WERI-Rb-1 (cell line): ENCODE measurements at regions not wholly inside any gene's neighbourhood (a gene's known extent, or its start where the extent isn't known, plus 50 kb on each side); places are given as distances from the start of the nearest gene placed in this dataset.

Source experiments
- DNase-seq: peaks from one replicate; pipeline ENCODE4 v3.0.0-alpha.2; 2020
- H3K27ac ChIP-seq: fragments of 250-450 bp; sonication (Bioruptor Pico); 2 replicates; pipeline ENCODE4 v1.5.1; 2020; ENCODE audit warnings: mild to moderate bottlenecking, moderate library complexity
- H3K27me3 ChIP-seq: fragments of 250-450 bp; sonication (Bioruptor Pico); 2 replicates; pipeline ENCODE4 v1.5.1; 2021; ENCODE audit warnings: mild to moderate bottlenecking, low read depth, moderate library complexity; ENCODE audit not compliant: insufficient read depth, severe bottlenecking
- H3K36me3 ChIP-seq: fragments of 250-450 bp; sonication (Bioruptor Pico); 2 replicates; pipeline ENCODE4 v1.5.1; 2020; ENCODE audit warnings: mild to moderate bottlenecking, moderate library complexity
- H3K4me3 ChIP-seq: 2 replicates; pipeline ENCODE4 v1.5.1; 2011; ENCODE audit warnings: low read depth, mild to moderate bottlenecking, control low read depth, low read length
- H3K9me3 ChIP-seq: fragments of 250-450 bp; sonication (Bioruptor Pico); 2 replicates; pipeline ENCODE4 v1.5.1; 2021; ENCODE audit warnings: mild to moderate bottlenecking, moderate library complexity; ENCODE audit not compliant: severe bottlenecking
- CTCF ChIP-seq: IDR thresholded peaks from 2 replicates; pipeline ENCODE4 v1.5.1; 2011; ENCODE audit warnings: low read depth, mild to moderate bottlenecking, control low read depth, inconsistent platforms, low read length

DNA sequence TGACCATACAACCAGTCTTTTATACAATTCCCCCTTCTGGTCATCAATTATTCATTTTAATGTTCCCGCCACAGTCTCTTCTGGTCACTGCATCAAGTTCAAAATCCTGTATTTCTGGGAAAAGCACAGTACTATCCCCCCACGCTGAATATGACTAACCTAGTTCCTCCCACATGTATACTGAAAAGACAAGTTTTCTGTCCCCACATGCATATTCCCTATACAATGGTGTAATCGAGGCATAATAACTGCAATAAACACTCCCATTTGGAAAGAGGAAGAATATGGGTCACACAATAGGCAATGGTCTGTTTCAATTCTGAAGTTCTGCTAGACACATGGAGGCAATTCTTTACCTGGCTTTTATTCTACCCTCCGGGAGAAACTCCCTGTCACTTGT, 344.9 kb downstream of the EFNA5 start:
- Histone ChIP-seq H3K27ac (no peak overlapping the region), H3K27me3 (no peaks in the 10 kb centered on the region), H3K9me3 (no peaks in the 10 kb centered on the region), H3K4me3 (no peak overlapping the region), H3K36me3 (no peaks in the 10 kb centered on the region)
- no peak for DNase-seq
- no peak for TF ChIP-seq CTCF

DNA sequence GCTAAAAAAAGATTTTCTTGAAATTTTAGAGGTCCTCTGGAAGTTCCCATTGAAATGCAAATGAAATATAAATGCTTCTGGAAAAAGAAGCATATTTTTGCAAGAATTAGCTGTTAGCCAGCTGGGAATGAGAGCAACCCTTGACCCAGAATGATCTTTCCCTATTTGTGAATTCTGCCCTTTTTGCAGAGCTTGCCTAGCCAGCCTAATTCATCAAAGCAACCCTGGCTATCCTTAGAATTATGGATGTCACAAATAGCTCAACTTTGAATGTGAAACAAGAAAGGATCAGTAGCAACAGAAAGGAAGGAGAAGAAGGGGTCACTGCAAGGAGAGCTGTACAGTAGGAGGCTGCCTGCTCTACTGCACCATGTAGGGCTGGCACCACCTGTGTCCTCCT, 345.9 kb downstream of the EFNA5 start:
- Histone ChIP-seq H3K27me3 (no peaks in the 10 kb centered on the region), H3K36me3 (no peaks in the 10 kb centered on the region), H3K9me3 (no peaks in the 10 kb centered on the region), H3K4me3 (no peak overlapping the region), H3K27ac (no peak overlapping the region)
- no peak for DNase-seq
- TF ChIP-seq CTCF: no peak

- DNase-seq: no peak
- TF ChIP-seq CTCF: no peak
- Histone ChIP-seq H3K9me3 (no peaks in the 10 kb centered on the region), H3K36me3 (no peaks in the 10 kb centered on the region), H3K27ac (no peak overlapping the region), H3K27me3 (no peaks in the 10 kb centered on the region), H3K4me3 (no peak overlapping the region)
Measured at GRCh38 chr5:107324071-107324470, 346.7 kb downstream of the EFNA5 start.

GRCh38 chr5:107323536-107323935, 347.2 kb downstream of the EFNA5 start:
- H3K27ac ChIP-seq: no peak overlapping the region
- no peak overlapping the region for H3K4me3 ChIP-seq
- no peak for TF ChIP-seq CTCF
- no peaks in the 10 kb centered on the region for H3K36me3 ChIP-seq
- H3K9me3 ChIP-seq: no peaks in the 10 kb centered on the region
- H3K27me3 ChIP-seq: no peaks in the 10 kb centered on the region
- DNase-seq: no peak

GRCh38 chr5:107322936-107323335, 347.8 kb downstream of the EFNA5 start:
- Histone ChIP-seq H3K27ac (no peak overlapping the region), H3K36me3 (no peaks in the 10 kb centered on the region), H3K27me3 (no peaks in the 10 kb centered on the region), H3K9me3 (no peaks in the 10 kb centered on the region), H3K4me3 (no peak overlapping the region)
- no peak for DNase-seq
- no peak for TF ChIP-seq CTCF

GRCh38 chr5:107321906-107322305, 348.8 kb downstream of the EFNA5 start:
- Histone ChIP-seq H3K36me3 (no peaks in the 10 kb centered on the region), H3K4me3 (no peak overlapping the region), H3K9me3 (no peaks in the 10 kb centered on the region), H3K27ac (no peak overlapping the region), H3K27me3 (no peaks in the 10 kb centered on the region)
- DNase-seq: no peak
- no peak for TF ChIP-seq CTCF
